ENCODE measurements at regions not wholly inside any gene's neighbourhood (a gene's known extent, or its start where the extent isn't known, plus 50 kb on each side); places are given as distances from the start of the nearest gene placed in this dataset.
A peak's percentile ranks its signal among the peaks of the same experiment; 100 is the strongest.

GRCh38 chr6:144335311-144335861 is 50.3 kb downstream of the UTRN start:
- peak; percentile 47 for DNase-seq

DNA sequence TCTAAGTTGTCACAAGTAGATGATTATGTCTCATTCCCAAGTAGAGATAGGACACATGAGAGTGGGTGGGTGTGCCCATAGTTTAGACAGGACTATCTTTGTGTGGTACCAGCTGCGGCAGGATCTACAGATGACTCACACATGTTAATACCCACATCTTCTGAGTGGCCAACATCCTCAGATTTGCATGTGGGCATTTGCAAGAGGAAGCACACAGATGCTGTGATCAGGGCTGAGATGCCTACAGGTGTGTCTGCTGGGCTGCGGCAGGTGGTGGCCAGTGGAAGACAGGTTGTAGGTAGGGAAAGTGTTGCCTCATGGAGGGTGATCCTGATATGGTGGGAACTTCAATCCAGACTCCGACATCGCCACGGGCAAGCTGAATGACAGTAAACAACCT is 50.8 kb downstream of the UTRN start:
- no peak for DNase-seq

DNA sequence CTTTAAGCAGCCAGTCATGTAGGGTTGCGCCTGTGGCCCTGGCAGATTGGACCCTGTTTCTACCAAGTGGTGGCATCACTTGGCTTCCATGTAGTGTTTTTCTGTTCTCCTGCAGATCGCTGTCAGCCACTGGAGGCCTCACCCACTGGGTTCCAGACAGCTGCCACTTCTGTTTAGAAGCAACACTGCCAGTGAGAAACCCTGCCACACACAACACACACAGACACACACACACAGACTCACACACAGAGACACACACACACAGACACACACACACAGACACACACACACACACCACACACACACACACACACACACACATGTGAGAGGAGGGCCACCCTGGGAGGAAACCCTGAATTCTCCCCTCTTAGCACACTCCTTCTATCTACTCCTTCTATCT is 51.8 kb downstream of the UTRN start:
- DNase-seq = no peak

DNA sequence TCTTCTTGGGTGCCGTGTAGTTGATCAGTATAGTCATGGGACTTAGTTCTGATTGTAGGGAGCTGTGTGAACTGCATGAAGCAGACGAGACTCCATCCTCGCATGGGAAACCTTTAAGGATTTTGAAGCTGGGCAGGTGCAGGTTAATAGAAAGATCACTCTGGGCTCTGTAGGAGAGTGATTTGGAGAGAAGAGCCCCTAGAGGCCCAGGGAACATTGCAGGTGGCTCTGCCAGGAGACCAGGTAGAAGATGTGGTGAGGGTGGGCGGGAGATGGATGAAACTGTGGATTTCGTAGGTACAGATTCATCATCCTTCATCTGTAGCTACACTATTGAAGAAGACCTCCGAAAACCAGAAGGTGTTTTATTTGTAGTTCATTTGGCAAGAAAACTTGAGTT is 53.3 kb downstream of the UTRN start:
- no peak for DNase-seq

DNA sequence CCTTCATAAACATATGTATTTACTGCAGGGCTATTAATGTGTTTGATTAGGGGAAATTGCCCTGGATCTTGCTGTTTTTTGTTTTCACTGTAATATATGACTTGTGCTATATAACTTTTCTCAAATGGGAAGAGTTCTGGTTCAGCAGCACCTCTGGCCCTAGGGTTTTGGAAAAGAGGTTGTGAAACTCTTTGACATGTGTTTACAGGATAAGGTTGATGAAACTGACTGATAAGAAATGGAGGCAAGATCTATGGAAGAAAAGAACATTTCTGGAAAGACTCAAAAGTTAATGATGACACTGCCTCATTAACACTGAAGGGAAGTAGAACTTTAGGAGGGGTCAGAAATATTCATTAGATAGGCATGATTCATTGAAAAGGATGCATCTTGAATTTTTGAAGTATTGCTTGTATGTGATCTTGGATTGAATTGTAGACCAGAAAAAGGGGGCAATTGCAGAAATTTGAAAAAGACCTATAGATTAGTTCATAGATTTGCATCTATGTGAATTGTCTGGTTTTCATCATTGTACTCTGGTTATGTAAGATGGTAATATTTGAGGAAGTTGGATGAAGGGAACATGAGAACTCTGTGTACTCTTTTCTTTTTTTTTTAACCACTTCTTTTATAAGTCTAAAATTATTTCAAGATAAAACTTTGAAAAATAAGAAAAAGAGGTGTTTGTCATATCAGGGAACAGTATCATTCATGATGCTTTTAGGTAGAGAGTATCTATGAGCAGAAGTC is 54.0 kb downstream of the UTRN start:
- DNase-seq = no peak

GRCh38 chr6:144339859-144340452 is 54.8 kb downstream of the UTRN start:
- DNase-seq = no peak

DNA sequence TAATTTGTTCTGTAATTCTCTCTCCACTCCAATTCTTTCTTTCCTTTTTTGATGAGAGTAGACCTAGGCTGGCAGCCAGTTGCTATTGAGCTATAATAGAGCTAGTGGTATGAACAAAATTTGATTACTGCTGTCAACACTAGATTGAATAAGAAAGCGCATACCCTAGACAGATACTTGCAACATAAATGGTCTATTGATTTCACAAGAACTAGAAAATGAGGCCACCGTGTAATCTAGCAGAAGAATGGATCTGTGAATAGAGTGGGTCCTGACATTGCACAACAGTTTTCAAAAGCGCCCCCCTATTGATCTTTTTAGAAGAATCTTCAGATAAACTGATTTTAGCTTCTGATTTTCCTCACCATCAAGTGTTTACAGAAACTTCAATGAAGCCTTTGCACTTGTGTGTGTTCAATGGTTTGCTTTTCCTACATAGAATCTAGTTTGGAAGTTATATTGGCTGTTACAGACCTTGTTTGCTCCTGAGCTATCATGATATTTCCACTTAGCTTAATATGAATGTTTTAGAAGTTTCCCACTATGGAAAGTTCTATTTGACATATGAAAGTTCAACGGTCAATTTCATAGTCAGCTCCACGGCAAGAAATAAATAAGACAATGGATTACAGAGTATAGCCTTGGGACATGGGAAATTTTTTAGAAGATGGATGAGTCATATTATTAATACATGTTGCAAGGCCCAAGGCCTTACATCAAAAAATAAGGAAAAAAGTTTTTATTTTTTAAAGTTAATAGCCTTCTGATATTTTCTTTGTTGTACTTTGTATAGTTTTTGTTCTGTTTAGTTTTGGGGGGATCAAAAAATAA is 55.6 kb downstream of the UTRN start:
- DNase-seq = no peak

GRCh38 chr6:144341831-144342527 is 56.8 kb downstream of the UTRN start:
- DNase-seq = no peak

GRCh38 chr6:144343701-144344428 is 58.7 kb downstream of the UTRN start:
- peak; percentile 41 for DNase-seq

DNA sequence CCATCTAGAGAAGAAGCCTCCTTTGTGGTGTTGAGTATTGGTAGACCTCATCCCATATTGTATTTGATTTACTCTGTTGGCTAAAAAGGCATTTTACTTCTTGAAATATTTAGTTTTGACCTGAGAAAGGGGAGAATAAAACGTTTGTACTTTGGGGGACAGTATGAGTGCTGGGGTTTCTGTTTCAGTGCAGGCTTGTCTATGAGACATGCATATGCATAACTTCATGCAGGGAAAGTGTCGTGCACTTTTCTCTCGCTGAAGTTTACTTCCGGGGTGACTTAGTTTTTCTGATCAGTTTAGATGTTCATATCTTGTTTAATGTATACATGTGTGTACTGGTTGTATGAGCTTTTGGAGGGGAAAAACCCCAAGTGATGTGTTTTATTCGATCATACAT is 59.5 kb downstream of the UTRN start:
- no peak for DNase-seq

GRCh38 chr6:144345451-144345850 is 60.3 kb downstream of the UTRN start:
- no peak for DNase-seq

GRCh38 chr6:144346719-144347447 is 61.7 kb downstream of the UTRN start:
- DNase-seq = no peak

DNA sequence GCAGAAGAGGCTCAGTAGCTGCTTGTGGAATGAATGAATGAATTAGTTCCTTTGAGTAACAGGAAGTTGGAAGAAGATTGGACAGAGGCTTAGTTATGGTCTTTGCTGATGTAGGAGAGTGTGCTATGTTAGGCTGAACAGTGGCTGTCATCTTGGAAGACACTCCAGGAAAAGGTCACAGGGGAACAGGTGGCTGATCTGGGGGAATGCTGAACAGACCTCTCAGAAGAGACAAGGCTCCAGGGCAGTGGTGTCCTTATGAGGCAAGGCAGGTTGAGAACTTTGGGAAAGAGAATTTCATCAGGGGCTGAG is 62.3 kb downstream of the UTRN start:
- no peak for DNase-seq

DNA sequence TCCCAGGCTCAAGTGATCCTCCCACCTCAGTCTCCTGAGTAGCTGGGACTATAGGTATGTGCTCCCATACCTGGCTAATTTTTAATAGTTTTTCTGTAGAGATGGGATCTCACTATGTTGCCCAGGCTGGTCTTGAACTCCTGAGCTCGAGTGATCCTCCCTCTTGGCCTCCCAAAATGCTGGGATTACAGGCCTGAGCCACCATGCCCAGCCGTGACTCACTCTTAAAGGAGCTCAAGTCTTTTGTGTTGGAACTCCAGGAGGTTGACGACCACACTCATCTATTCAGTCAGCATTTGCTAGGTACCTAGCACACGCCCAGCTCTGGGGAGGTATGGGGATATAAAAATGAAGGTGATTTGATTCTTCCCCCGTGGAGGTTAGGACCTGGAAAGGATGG is 62.8 kb downstream of the UTRN start:
- DNase-seq = no peak

- DNase-seq = peak; percentile 20
Observed at GRCh38 chr6:144349690-144350527, 64.8 kb downstream of the UTRN start.

GRCh38 chr6:144350528-144350880 is 65.4 kb downstream of the UTRN start:
- no peak for DNase-seq

DNA sequence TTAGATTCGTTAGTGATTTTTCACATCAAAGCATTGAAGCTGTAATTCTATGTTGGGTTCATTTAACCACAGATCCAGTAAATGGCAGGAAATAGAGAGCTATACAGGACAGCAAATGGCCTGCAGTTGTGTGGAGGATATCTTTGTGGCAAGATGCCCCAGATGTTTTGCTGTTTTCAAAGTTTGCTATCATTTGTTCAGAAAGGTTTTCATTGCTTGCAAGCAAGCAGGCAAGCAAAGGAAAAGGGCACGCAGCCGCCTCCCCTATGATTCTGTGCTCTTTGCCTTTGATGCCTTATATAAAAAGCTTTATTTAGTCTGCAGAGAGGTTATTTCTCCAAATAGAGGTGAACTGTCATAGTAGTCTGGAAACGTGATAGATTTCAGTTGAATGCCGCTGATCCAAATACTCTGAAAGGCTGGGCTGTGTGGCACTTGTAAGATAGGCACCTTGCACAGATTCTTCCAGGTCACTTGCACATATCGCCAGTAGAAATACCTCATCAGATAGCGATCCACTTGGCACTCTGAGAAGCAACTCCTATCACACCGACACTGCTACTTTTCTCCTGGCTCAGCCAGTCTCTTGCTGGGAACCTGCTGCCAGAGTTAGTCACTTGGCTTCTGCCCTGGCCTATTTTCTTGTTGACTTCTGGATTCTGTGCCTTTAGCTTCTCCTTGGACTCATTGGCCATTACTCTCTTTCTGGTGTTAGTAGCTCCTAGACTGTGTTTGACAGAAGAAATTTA is 66.4 kb downstream of the UTRN start:
- no peak for DNase-seq

- DNase-seq = no peak
Observed at GRCh38 chr6:144352331-144352730, 67.2 kb downstream of the UTRN start.

DNA sequence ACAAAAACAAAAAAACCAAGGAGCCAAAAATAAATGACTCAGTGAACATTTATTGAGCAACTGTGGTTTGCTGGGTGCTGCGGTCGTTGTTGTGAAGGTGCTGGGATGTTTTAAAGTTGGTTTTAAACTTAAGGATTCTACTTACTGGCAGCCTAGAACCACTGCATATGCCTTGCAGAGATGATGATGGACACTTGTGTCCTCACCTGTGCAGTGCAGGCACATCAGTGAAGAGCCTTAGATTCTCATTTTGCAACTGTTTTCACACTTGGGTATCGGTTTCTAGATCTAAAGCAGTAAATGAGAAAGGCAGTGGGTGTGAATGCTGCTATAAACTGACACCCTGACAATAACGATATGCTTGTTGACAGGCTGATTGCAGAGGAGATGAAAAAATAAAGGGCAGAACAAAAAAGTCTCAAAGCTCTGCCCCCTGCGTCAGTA is 68.8 kb downstream of the UTRN start:
- DNase-seq = no peak

- DNase-seq = no peak
Observed at GRCh38 chr6:144359783-144360182, 74.6 kb downstream of the UTRN start.
